KOPT-K1 (cell line): ENCODE measurements at regions not wholly inside any gene's neighbourhood (a gene's known extent, or its start where the extent isn't known, plus 50 kb on each side); places are given as distances from the start of the nearest gene placed in this dataset.

ENCODE experiments used
- H3K27ac ChIP-seq: fragments of 200-600 bp; sonication (generic); 2 replicates; pipeline ENCODE4 v1.5.1; 2016; ENCODE audit warnings: antibody characterized with exemption, mild to moderate bottlenecking, low read depth, low read length; ENCODE audit not compliant: poor library complexity, severe bottlenecking
- H3K36me3 ChIP-seq: fragments of 200-600 bp; sonication (generic); 2 replicates; pipeline ENCODE4 v1.5.1; 2017; ENCODE audit warnings: antibody characterized with exemption, mild to moderate bottlenecking, low read length, moderate library complexity; ENCODE audit not compliant: insufficient read depth
- H3K9me3 ChIP-seq: fragments of 200-600 bp; sonication (generic); 2 replicates; pipeline ENCODE4 v1.5.1; 2017; ENCODE audit warnings: antibody characterized with exemption, low read length, mild to moderate bottlenecking; ENCODE audit not compliant: insufficient read depth, poor library complexity, severe bottlenecking

DNA sequence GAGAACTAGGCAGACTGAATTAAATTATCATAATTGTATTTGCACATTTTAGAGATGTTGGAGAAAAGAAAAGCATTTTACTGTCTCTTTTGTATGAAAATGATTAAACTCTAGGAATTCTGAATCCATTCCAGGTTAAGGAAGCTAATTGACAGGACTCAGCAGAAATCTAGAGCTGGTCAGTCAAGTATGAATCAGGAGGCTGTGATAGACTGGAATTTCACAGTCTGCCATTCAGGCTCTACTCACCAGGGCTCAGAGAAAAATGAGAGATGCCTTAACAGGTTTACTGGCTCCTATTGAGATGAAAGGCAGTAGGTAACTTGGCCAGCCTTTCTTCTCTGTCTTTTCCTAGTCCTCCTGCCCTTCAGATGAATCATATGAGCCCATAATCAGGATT, 693.9 kb upstream of the CHORDC1 start:
- Histone ChIP-seq H3K36me3 (no peaks in the 10 kb centered on the region), H3K27ac (no peak overlapping the region), H3K9me3 (no peaks in the 10 kb centered on the region)

DNA sequence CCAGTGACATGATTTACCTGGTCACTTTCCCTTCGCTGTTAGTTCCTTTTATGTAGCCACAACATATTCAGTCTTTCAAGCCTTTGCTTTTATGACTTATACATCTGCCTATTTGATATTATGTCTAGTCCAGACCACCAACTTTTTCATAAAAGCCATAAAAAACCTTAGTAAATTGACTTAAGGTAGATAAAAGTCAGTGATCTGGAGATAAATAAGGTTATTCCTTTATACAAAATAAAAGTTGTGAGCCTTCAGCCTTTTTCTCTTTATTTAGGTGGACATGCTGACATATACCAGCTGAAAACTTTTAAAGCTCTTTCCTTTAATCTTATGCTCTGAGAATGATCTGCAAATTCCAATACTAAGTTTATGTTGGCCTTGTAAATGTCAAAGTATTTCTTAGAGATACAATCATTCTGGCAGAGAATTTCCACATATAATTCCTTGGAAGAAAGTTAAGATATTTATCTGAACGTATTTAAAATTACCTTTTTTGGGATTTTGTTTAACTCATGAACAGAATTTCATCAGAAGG, 690.4 kb upstream of the CHORDC1 start:
- H3K27ac ChIP-seq = no peak overlapping the region
- no peaks in the 10 kb centered on the region for H3K9me3 ChIP-seq

DNA sequence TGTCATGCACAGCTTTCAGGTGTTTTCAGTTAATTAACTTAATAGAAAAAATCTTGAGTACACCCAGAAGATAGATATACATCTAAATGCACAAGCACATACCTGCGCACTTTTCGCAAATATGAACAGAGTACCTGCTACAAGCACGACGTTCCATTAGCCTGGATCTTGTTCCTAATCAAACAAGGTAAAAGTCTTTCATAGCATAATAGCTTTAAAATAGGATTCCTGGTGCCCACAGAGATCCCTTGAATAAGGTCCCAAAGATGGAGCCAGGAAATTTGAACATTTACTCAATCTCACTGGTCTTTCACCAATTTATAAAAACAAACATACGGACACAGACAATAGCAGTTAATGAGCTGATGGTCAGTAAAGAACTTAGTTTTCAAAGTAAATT, 689.8 kb upstream of the CHORDC1 start:
- Histone ChIP-seq H3K36me3 (no peaks in the 10 kb centered on the region), H3K9me3 (no peaks in the 10 kb centered on the region)

More for the DNA sequence above, 690.4 kb upstream of the CHORDC1 start:
- no peaks in the 10 kb centered on the region for H3K36me3 ChIP-seq

DNA sequence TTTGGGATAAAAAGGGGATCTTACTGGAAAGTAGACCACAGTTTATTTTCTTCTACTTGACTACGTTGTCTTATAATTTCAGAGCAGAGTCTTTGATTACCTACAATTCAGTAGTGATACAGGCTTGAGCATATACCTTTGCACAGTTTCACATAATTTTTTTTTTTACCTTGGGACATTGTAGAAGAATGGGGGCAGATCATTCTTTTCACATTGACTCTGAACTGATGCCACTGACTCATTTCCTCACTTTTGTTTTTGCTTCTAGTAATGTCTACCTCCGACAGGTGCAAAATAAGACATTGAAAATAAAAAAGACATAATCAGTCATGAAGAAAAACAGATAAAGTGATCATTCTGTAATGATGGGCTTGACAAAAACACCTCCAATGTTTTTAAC, 688.3 kb upstream of the CHORDC1 start:
- Histone ChIP-seq H3K27ac (no peak overlapping the region), H3K36me3 (no peaks in the 10 kb centered on the region), H3K9me3 (no peaks in the 10 kb centered on the region)

More for the DNA sequence above, 689.8 kb upstream of the CHORDC1 start:
- H3K27ac ChIP-seq = no peak overlapping the region

DNA sequence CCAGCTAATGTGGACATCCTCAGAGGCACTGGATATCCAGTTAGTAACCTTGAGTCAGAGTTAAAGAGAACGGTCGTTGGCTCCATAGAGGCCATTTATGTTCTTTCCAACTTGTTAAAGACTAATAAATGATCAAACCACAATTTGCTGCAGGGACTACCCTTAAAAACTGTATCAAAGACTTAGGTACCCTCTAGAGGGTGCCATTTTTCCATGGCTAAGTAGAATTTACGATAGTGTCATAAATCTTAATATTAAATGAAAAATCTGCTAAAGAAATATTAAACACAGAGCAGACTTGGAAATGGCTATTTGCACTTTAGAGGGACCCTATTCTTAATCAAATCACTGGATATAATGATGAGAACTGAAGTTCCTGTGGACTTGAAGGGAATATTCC, 685.2 kb upstream of the CHORDC1 start:
- no peaks in the 10 kb centered on the region for H3K9me3 ChIP-seq
- H3K36me3 ChIP-seq = no peaks in the 10 kb centered on the region
- no peak overlapping the region for H3K27ac ChIP-seq

DNA sequence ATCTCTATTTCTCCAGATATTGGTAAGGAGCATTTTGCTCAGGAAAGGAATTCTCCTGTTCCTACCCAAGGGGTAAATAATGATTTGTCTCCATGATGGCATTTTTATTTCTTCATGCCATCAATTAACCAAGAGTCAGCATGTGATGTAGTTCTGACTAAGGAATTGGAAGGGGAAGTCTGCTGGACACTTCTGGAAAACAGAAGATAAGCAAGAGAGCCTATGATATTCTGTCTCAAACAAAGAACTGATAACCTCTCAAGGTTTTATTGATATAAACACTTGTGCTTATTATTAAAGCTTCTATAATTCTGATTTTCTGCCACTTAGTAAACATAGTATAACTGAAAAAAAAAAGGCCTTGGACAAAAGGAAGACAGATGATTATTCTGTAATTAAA, 673.0 kb upstream of the CHORDC1 start:
- H3K36me3 ChIP-seq = no peaks in the 10 kb centered on the region
- H3K27ac ChIP-seq = no peak overlapping the region
- no peaks in the 10 kb centered on the region for H3K9me3 ChIP-seq

DNA sequence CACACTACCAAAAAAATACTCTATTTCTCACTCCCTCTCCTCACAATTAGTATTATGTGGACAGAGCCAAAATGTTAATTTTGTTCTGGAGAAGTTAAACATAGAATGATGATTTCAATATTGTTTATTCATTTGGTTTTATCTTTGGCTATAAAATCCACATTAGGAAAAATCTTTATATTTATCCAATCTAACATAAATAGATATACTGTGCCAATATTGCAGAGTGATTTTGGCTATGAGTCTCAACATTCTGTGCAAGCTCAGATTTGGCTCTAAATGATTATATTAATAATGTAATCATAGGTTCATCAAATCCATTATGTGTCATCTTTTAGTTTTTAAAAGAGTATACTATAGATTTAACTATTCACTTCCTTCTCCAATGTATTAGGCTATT, 667.5 kb upstream of the CHORDC1 start:
- Histone ChIP-seq H3K27ac (no peak overlapping the region), H3K9me3 (no peaks in the 10 kb centered on the region), H3K36me3 (no peaks in the 10 kb centered on the region)

DNA sequence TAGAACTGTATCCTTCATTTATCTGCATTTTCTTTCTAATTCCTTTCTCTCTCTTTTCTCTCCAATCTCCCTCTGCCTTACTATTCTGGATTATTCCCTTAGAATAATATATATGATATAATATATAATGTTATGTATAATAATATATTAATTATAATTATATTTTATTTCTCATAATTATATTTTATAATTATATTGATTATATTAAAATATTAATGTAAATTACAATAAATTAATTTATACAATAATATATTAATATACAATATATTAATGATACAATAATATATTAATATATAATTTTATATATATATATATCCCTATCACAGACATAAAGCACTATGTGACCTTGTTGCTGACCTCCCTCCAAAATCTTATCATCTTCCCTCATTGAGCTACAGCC, 661.3 kb upstream of the CHORDC1 start:
- H3K36me3 ChIP-seq = no peaks in the 10 kb centered on the region
- no peak overlapping the region for H3K27ac ChIP-seq
- no peaks in the 10 kb centered on the region for H3K9me3 ChIP-seq

DNA sequence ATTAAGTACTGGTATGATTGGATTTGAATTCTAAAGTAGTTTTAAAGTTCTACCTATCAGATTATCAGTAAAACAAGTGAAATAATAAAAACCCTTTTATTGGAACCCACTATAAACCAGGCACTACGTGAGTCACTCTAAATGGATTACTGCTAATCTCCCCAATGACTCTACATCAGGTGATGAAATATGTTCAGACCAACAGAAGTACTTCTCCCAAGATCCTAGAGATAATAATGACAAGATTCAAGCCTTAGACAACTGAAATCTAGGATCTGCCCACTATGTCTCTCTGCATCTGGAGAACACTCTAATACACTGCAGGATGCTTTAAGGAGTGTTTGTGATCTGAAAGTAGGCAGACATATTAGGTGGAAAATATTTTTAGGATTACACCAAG, 652.1 kb upstream of the CHORDC1 start:
- Histone ChIP-seq H3K9me3 (no peaks in the 10 kb centered on the region), H3K27ac (no peak overlapping the region), H3K36me3 (no peaks in the 10 kb centered on the region)

DNA sequence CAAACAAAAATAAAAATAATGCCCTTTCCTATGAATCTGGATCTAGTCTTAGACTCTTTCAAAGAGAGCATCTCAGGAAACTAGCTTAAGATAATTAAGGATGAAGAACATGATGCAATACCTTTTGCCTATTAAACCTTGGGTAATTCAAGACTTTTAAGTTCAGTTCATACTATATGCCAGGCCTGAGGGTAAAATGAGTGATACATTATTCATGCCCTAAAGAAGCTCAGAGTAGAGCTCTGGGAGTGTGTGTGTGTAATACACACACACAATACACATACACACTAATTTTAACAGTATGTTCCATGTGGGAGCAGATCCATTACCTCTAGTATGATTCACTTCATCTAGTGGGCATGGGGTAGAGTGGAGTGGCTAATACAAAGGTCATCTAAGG, 651.4 kb upstream of the CHORDC1 start:
- Histone ChIP-seq H3K9me3 (no peaks in the 10 kb centered on the region), H3K27ac (no peak overlapping the region), H3K36me3 (no peaks in the 10 kb centered on the region)

DNA sequence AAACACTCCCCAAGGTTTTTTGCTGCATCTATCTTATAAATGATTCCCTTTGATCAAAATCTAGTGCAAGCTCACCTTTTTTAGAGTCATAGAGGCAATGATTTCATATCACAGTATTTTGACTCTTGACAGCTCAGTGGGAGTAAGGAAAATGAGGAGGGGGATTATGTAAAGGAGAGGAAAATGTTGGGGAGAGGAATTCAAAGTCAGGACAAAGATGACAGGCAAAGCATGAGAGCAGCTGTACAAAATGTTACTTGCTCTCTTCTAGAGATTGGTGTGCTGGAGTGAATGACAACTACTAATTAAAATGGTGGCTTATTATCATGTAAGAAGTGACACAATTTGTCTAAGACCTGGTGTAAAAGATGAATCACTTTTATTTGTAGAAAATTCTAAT, 644.6 kb upstream of the CHORDC1 start:
- H3K9me3 ChIP-seq = no peaks in the 10 kb centered on the region
- no peaks in the 10 kb centered on the region for H3K36me3 ChIP-seq
- H3K27ac ChIP-seq = no peak overlapping the region

DNA sequence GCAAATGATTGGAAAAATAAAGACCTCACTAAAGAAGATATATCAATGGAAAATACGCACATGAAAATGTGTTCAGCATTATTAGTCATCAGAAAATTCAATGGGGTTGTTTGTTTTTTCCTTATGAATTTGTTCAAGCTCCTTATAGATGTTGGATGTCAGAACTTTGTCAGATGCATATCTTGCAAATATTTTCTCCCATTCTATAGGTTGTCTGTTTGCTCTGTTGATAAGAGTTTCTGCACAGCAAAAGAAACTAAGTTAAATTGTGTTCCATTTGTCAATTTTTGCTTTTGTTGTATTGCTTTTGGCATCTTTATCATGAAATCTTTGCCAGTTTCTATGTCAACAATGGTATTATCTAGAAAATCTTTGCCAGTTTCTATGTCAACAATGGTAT, 633.9 kb upstream of the CHORDC1 start:
- Histone ChIP-seq H3K27ac (no peak overlapping the region), H3K9me3 (no peaks in the 10 kb centered on the region), H3K36me3 (no peaks in the 10 kb centered on the region)

DNA sequence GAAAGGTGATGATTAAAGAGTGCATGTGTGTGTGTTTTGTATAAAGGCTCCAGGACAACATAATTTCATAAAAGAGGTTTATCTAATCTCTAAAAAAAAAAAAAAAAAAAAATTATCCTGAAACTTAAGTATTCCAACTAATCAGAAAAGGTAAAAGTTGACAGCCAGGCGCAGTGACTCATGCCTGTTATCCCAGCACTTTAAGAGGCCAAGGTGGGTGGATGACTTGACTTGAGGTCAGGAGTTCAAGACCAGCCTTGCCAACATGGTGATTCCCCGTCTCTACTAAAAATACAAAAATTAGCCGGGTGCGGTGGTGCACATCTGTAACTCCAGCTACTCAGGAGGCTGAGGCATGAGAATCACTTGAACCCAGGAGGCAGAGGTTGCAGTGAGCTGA, 632.7 kb upstream of the CHORDC1 start:
- Histone ChIP-seq H3K9me3 (no peaks in the 10 kb centered on the region), H3K36me3 (no peaks in the 10 kb centered on the region), H3K27ac (no peak overlapping the region)

DNA sequence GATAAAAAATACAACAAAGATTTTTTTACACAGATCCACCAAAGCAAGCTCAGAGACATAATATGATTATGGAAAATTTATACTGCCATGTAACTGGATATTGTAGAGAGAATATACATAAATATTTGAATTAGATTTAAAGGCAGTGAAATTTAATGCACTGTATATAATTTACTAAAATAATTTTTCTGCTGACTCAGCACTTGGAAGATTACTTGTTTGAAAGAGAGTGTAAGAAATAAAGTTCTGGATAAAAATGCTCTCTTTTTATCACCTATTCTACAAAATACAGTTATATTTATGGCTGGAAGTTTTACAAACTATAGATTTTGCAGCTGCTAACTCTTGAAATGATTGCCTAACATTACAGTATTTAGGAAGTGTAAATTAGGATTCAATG, 628.3 kb upstream of the CHORDC1 start:
- Histone ChIP-seq H3K9me3 (no peaks in the 10 kb centered on the region), H3K27ac (no peak overlapping the region), H3K36me3 (no peaks in the 10 kb centered on the region)

DNA sequence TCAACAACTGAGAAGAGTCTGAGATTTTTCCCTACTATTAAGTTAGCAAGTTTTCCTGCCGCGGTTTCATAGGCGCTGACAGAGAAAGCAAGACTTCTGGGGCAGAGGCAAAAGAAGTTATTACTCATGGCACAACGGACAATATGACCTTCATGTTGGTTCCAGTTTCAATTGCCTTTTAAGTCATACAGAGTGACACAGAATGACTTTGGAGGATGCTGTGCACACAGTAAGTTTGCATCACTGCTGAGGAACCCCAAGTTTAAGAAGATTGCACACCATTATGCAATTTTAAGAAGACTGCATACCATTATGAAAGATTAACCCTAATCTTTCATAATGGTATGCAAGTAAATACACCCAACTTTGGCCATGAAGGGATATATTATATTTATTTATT, 626.5 kb upstream of the CHORDC1 start:
- H3K36me3 ChIP-seq = no peaks in the 10 kb centered on the region
- no peaks in the 10 kb centered on the region for H3K9me3 ChIP-seq
- no peak overlapping the region for H3K27ac ChIP-seq

DNA sequence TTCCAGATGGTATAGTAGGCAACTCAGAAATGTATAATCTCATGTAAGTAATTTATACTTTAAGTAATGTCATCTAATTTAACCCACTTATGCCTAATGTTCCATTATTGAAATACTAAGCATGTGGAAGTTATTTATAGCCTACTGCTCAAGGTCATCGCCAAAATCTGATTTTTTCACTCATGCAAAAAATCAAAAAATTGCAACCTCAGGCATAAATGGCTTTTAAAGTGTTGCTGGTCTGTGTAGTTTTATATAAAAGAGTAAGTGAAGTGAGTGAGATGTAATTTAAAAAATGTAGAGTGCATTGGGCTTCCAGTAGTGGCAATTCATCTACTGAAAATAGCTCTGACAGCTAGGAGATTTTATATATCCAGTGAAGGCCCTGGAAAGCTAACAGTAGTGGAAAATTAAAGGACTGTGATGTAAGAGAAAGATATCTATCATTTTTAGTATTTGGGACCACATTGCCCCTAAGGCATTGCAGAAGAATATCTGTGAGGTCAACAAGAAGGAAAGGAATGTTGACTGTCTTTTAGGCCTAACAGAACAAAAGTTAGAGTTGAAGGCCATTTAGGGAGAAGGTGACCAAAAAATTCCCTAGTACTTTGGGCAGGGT, 624.5 kb upstream of the CHORDC1 start:
- Histone ChIP-seq H3K9me3 (no peaks in the 10 kb centered on the region), H3K36me3 (no peaks in the 10 kb centered on the region), H3K27ac (no peak overlapping the region)
